Muscle layer of colon (tissue), 2 donors: ENCODE measurements at regions not wholly inside any gene's neighbourhood (a gene's known extent, or its start where the extent isn't known, plus 50 kb on each side); places are given as distances from the start of the nearest gene placed in this dataset.

Experiments
- H3K27ac ChIP-seq: one replicate; pipeline ENCODE4 v1.7.0; 2013; ENCODE audit warnings: low read depth, mild to moderate bottlenecking, low read length, moderate library complexity
- H3K27me3 ChIP-seq, 2 donors: one replicate each; pipeline ENCODE4 v1.7.0; 2013; ENCODE audit warnings: low read length in 2 of 2, mild to moderate bottlenecking in 2 of 2; ENCODE audit not compliant: insufficient read depth in 2 of 2, control insufficient read depth in 1 of 2
- H3K36me3 ChIP-seq: one replicate; pipeline ENCODE4 v1.7.0; 2013; ENCODE audit warnings: mild to moderate bottlenecking, low read length; ENCODE audit not compliant: insufficient read depth
- H3K4me1 ChIP-seq: one replicate; pipeline ENCODE4 v1.7.0; 2013; ENCODE audit warnings: mild to moderate bottlenecking, low read length; ENCODE audit not compliant: insufficient read depth
- H3K4me3 ChIP-seq, 2 donors: one replicate each; pipeline ENCODE4 v1.7.0; 2013; ENCODE audit warnings: low read length in 2 of 2, low read depth in 1 of 2, mild to moderate bottlenecking in 1 of 2, moderate library complexity in 1 of 2
- H3K9ac ChIP-seq: one replicate; pipeline ENCODE4 v1.7.0; 2013; ENCODE audit warnings: low read length
- H3K9me3 ChIP-seq: one replicate; pipeline ENCODE4 v1.7.0; 2013; ENCODE audit warnings: mild to moderate bottlenecking, low read length
- donor health status: abdominal sarcoma.
- donor health status: Adenocarcinoma of cecum.

- no peak overlapping the region for H3K27ac ChIP-seq
- no peak overlapping the region for H3K4me3 ChIP-seq
- peaks cover 0 to 20% of the 10 kb centered on the region in 2 donors for H3K27me3 ChIP-seq
- no peaks in the 10 kb centered on the region for H3K36me3 ChIP-seq
- peaks cover 14% of the 10 kb centered on the region for H3K9me3 ChIP-seq
- H3K9ac ChIP-seq: no peak overlapping the region
- no peaks in the 10 kb centered on the region for H3K4me1 ChIP-seq
These were observed 79.0 kb upstream of the NKX1-1 start for GRCh38 chr4:1485280-1485679.

- Histone ChIP-seq H3K9me3 (peaks cover 8% of the 10 kb centered on the region), H3K4me3 (no peak overlapping the region), H3K27ac (no peak overlapping the region), H3K36me3 (no peaks in the 10 kb centered on the region), H3K4me1 (no peaks in the 10 kb centered on the region), H3K9ac (no peak overlapping the region), H3K27me3 (no peaks in the 10 kb centered on the region)
These were observed 74.5 kb upstream of the NKX1-1 start for GRCh38 chr4:1480720-1481119.

DNA sequence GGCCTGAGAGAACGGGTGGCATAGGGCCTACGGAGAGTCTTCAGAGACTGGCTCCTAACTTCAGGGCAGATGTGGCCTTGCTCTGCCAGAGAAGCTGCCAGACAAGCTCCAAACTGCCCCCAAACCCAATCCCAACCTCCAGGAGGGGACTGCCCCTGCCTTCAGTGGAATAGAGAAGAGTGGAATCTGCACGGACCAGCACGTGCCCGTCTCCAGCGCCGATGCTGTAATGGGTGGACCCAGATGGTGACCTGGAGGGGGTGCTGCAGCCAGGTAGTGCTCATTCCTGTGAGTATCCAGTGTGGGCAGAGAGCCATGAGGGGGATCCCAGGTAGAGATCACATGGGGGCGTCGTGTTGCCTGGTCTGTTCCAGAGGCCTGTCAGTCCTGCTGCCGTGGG lies 73.2 kb upstream of the NKX1-1 start:
- H3K4me1 ChIP-seq: no peaks in the 10 kb centered on the region
- no peak overlapping the region for H3K9ac ChIP-seq
- no peaks in the 10 kb centered on the region for H3K36me3 ChIP-seq
- H3K4me3 ChIP-seq: no peak overlapping the region
- no peaks in the 10 kb centered on the region for H3K27me3 ChIP-seq
- no peak overlapping the region for H3K27ac ChIP-seq
- peaks cover 8% of the 10 kb centered on the region for H3K9me3 ChIP-seq

DNA sequence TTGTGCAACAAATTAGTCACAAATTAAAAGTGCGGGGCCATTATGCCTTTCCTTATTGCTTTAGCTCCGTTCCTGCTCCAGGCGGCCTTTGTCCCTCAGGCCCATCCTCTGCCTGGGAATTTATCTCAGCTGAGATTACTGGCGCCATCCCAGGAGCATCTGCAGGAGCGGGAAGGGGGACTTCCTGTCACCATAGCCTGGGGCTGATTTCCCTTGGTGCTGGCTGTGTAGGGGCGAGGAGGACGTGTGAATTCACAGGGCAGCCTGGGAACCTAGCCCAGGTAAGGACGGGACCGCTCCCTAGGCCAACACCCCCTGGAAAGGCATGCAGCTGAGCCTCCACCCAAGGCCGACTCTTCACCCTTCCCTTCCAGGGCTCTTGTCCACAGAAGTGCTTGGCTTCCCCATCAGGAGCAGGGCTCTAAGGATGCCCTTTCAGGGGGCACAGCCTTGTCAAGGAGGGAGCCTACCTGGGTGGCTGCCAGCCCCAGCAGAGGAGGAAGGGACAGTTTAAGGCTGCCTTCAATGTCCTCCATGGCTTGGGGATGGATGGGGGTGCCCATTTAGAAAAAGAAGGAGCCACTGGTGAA lies 72.6 kb upstream of the NKX1-1 start:
- Histone ChIP-seq H3K4me3 (no peak overlapping the region), H3K4me1 (no peaks in the 10 kb centered on the region), H3K36me3 (no peaks in the 10 kb centered on the region), H3K9me3 (peaks cover 8% of the 10 kb centered on the region), H3K27me3 (no peaks in the 10 kb centered on the region), H3K27ac (no peak overlapping the region), H3K9ac (no peak overlapping the region)

- no peak overlapping the region for H3K9ac ChIP-seq
- H3K4me3 ChIP-seq: no peak overlapping the region
- no peaks in the 10 kb centered on the region for H3K36me3 ChIP-seq
- H3K4me1 ChIP-seq: no peaks in the 10 kb centered on the region
- H3K27me3 ChIP-seq: peaks cover 0 to 5% of the 10 kb centered on the region in 2 donors
- peaks cover 8% of the 10 kb centered on the region for H3K9me3 ChIP-seq
- no peak overlapping the region for H3K27ac ChIP-seq
These were observed 71.0 kb upstream of the NKX1-1 start for GRCh38 chr4:1477045-1477840.

DNA sequence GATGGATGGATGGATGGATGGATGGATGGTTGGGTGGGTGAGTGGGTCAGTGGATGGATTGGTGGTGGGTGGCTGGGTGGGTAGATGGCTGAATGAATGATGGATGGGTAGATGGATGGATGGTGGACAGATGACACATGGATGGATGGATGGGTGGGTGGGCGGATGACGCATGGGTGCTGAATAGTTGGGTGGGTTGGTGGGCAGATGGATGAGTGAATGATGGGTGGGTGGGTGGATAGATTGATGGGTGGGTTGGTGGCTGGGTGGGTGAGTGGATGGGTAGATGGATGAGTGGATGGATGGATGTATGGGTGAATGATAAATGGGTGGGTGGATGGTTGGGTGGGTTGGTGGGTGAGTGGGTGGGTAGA lies 69.9 kb upstream of the NKX1-1 start:
- Histone ChIP-seq H3K36me3 (no peaks in the 10 kb centered on the region), H3K4me1 (no peaks in the 10 kb centered on the region), H3K9me3 (peaks cover 8% of the 10 kb centered on the region), H3K4me3 (no peak overlapping the region), H3K27me3 (peaks cover 0 to 16% of the 10 kb centered on the region in 2 donors), H3K27ac (no peak overlapping the region), H3K9ac (no peak overlapping the region)

DNA sequence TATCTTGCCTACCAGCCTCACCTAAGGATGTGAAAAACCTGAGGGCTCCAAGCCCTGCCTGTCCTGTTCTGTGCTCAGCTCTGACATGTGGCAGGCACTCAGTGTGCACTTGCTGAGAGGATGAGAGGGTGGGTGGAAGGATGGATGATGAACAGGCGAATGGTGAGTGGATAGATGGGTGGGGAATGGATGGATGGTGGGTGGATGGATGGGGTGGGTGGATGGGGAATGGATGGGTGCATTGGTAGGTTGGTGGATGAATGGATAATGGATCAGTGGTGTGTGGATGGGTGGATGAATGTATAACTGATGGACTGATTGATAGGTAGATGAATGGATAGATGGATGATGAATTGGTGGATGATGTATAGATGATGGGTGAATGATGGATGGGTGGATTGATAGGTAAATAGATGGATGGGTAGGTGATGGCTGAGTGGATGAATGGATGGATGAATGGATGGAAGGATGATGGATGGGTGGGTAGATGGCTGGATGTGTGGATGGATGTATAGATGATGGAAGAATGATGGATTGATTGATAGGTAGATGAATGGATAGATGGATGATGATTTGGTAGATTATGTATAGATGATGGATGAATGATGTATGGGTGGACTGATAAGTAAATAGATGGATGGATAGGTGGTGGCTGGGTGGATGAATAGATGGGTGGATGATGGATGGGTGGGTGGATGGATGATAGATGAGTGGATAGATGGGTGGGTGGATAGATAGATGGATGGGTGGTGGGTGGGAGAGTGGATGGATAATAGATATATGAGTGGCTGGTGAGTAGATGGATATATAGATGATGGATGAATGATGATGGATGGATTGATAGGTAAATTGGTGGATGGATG lies 69.3 kb upstream of the NKX1-1 start:
- Histone ChIP-seq H3K4me3 (no peak overlapping the region), H3K36me3 (no peaks in the 10 kb centered on the region), H3K9ac (no peak overlapping the region), H3K27ac (no peak overlapping the region), H3K4me1 (no peaks in the 10 kb centered on the region), H3K9me3 (peaks cover 4% of the 10 kb centered on the region), H3K27me3 (peaks cover 0 to 21% of the 10 kb centered on the region in 2 donors)

GRCh38 chr4:1474126-1475090 lies 68.2 kb upstream of the NKX1-1 start:
- H3K36me3 ChIP-seq: no peaks in the 10 kb centered on the region
- H3K4me3 ChIP-seq: no peak overlapping the region
- no peaks in the 10 kb centered on the region for H3K9me3 ChIP-seq
- H3K27ac ChIP-seq: no peak overlapping the region
- H3K9ac ChIP-seq: no peak overlapping the region
- H3K4me1 ChIP-seq: no peaks in the 10 kb centered on the region
- peaks cover 0 to 21% of the 10 kb centered on the region in 2 donors for H3K27me3 ChIP-seq

DNA sequence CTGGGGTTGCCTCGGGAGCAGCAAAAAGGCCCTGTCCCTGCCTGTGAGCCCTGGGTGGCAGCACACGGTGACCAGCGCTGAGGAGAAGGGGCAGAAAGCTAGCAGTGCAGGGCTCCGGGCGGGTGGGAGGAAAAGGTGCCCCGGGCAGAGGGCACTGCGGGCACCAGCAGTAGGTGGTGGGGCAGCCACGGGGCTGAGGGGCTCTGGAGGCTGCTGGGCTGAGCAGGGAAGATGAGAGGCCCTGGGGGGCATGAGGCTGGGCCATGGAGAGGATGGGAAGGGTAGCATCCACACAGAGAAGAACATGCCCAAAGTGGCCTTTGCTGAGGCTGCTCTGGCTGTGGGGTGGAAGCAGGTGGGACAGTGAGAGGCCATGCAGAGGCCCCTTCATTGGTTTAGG lies 67.5 kb upstream of the NKX1-1 start:
- H3K4me1 ChIP-seq: no peaks in the 10 kb centered on the region
- no peaks in the 10 kb centered on the region for H3K9me3 ChIP-seq
- H3K4me3 ChIP-seq: no peak overlapping the region
- H3K27ac ChIP-seq: no peak overlapping the region
- H3K36me3 ChIP-seq: no peaks in the 10 kb centered on the region
- no peak overlapping the region for H3K9ac ChIP-seq
- peaks cover 0 to 21% of the 10 kb centered on the region in 2 donors for H3K27me3 ChIP-seq

GRCh38 chr4:1472911-1473518 lies 66.8 kb upstream of the NKX1-1 start:
- no peak overlapping the region for H3K9ac ChIP-seq
- H3K36me3 ChIP-seq: no peaks in the 10 kb centered on the region
- H3K4me1 ChIP-seq: no peaks in the 10 kb centered on the region
- no peak overlapping the region for H3K4me3 ChIP-seq
- H3K27me3 ChIP-seq: peaks cover 0 to 21% of the 10 kb centered on the region in 2 donors
- H3K27ac ChIP-seq: no peak overlapping the region
- no peaks in the 10 kb centered on the region for H3K9me3 ChIP-seq
